ENCODE measurements at regions not wholly inside any gene's neighbourhood (a gene's known extent, or its start where the extent isn't known, plus 50 kb on each side); places are given as distances from the start of the nearest gene placed in this dataset.

- TF ChIP-seq CTCF (IDR thresholded peaks at IDR 0.05) = no peak
- TF ChIP-seq POLR2AphosphoS5 (IDR thresholded peaks at IDR 0.05) = no peak
- no peak for TF ChIP-seq POLR2A (IDR thresholded peaks at IDR 0.05)
These were observed 1022.5 kb upstream of the CHAC2 start for GRCh38 chr2:52745144-52745543.

Data from sigmoid colon (tissue), 4 donors.